Activated CD4-positive, alpha-beta T cell treated with anti-CD3 and anti-CD28 coated beads for 24 hours (primary cell): ENCODE measurements at regions not wholly inside any gene's neighbourhood (a gene's known extent, or its start where the extent isn't known, plus 50 kb on each side); places are given as distances from the start of the nearest gene placed in this dataset.
"Not testable (repeated sequence)": the region's sequence is repeated elsewhere in the genome, so short reads cannot be mapped to it uniquely, and the experiment has no call there.

Experiments
- DNase-seq, 2 donors: peaks; one replicate each; pipeline ENCODE4 v3.0.0-alpha.2; 2020; ENCODE audit warnings: low read depth in 2 of 2

DNA sequence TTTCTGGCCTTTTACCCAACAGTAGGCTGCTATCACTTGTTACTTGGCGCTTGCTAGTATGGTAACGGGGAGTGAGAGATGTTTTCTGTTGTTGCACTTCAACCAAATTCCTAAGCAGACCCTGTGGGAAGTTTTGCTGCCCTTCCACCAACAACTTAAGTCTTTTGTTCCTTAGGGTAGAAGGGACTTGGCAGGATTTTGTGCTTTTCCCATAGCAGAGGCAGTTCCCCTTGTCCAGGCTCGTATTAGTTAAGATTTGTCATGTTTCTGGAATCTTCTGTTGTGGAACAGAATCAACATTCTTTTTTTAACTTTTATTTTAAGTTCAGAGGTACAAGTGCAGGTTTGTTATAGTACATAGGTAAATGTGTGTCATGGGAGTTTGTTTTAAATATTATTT is 73.2 kb upstream of the SGIP1 start:
- DNase-seq = no peak

DNA sequence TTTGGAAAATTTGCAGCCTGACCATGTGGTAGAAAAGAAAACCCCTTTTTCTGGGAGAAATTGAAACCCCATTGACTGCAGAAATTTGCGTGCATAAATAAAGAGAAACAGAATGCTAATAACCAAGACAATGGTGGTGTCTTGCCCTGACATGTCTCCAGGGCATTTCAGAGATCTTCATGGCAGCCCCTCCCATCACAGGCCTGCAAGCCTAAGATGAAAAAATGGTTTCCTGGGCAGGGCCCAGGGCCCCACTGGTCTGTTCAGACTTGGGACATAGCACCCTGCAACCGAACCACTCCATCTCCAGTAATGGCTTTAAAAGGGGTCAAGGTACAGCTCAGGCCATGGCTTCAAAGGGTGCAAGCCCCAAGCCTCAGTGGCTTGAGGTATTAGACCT is 71.6 kb upstream of the SGIP1 start:
- no peak for DNase-seq

DNA sequence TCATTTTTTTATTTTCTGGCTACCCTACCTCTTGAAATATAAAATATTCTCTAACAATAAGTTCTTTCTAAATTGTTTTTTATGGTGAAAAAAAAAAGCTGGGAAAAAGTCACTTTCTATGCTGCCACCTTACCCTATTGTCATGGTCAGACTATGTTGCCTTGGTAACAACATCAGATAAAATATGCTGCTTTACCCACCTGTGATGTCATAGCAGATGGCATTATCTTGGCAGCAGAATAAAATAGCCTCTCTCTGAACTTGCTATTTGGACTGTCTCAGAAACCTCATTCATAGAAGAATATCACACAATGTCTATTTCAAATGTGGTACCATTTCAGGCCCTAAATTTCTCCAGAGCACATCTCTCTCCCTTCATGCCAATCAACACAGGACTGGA is 69.6 kb upstream of the SGIP1 start:
- DNase-seq = no peak

DNA sequence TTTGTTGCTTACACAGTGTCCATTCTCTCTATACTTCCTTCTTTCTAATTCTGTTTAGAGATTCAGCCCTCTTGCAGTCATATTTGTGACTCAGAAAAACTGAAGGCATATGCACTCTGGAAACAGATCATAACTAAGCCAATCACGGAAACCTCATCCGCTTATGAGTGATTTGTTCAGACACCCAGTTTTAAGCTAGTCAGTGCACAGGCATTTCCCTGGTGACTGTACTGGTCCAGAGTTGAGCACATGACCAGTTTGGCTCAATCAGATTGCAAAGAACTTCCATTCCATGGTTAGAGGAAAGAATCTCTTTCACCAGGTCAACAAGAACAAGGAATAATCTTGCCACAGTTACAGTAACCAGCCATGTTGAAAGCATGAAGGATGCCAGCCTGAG is 69.2 kb upstream of the SGIP1 start:
- no peak for DNase-seq

DNA sequence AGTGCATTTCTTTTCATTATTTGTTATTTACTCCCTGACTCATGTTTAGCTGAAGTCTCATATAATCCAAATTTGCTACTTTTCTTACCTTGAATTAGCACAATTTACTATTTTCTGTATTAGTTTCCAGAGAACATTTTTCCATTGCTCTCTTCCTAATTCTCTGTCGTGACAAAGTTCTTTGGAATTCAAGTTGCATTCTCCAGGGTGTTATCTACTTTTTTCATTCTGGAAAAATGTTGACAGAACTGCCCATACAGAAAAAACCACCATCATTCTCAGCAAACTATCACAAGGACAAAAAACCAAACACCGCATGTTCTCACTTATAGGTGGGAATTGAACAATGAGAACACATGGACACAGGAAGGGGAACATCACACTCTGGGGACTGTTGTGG is 67.3 kb upstream of the SGIP1 start:
- DNase-seq = not testable (repeated sequence)

DNA sequence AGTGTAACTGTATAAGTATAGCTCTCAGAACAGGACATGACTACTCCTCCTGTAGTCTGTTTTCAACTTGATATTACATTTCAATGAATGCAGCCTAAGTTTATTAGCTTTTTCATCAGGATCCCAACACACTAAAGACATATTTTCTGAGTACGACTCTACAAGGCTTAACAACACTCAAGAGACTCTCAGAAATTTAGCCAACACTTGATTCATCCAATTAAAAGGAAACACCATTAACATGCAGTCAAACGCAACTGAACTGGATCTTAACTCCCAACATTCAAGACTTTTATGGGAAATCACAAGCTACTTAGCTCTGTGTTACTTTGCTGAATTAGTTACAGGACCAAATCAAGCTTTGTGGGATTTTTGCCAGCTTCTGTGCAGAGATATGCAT is 65.2 kb upstream of the SGIP1 start:
- no peak for DNase-seq

DNA sequence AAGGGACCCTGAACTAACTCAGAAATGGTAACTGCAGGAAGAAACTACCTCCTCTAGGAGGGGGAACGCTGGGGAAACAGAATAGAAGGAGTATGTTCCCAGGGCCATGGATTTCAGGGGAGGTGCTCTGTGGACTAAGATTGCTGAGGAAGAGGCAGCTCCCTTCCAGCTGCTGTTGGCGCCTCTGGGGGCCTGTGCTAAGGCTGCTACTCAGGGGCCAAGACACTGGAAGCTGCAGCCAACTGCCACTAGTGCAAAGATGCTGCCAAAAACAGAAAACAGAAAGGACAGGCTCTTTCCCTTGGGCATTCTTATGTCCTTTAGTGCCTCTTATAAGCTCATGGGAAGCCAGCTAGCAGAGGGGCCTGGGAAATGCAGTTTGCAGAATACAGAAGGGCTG is 58.0 kb upstream of the SGIP1 start:
- no peak for DNase-seq

DNA sequence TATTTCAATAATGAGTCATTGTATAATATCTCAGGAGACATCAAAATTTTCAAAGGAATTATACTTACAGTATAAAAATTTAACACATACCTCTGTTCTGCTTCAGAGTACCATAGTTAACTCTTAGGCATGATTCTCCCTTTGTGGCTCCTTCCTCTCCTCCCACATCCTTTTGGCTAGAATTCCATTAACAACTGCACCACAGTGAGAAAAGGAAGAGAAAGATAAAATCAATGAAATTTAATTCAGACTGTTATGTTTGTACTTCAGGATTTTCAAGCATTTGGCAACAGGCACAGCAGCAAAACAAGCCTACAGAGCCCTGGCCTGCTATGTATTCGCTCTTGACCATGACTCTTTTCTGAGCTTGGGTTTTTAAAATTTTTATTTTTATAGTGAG is 57.2 kb upstream of the SGIP1 start:
- no peak for DNase-seq

DNA sequence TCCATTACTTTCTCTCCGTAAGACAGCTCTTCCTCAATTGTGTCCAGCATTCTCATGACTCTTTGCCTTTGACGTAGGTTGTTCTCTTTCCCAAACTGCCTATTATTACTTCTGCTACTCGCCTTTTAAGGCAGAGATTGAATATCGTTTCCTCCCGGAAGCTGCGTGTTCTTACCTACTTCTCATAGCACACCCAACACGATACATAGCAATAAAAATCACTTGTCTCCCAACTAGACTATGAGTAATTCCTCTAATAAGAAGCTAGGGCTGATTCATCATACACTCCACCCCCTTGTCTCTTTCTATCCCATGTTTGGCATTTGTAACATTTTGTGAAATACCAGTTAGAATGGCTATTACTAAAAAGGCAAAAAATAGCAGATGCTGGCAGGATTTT is 55.8 kb upstream of the SGIP1 start:
- DNase-seq = no peak

DNA sequence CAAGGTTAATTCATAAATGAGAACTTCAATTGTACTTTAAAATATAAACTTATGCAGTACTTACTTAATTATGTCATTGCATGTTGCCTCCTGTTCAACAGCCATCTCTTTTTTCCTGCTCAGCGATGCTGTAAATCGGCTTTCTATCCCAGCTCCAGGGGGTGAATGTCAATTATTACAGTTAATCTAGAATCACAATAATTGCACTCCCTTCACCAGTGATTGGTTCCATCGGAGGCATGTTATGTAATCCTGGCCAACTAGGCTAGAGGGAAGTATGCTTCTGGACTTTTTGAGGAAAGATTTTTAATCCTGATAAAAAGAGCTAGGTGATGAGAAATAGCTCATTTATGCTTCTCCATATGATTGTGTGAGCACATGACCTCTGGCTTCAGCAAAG is 53.8 kb upstream of the SGIP1 start:
- no peak for DNase-seq

DNA sequence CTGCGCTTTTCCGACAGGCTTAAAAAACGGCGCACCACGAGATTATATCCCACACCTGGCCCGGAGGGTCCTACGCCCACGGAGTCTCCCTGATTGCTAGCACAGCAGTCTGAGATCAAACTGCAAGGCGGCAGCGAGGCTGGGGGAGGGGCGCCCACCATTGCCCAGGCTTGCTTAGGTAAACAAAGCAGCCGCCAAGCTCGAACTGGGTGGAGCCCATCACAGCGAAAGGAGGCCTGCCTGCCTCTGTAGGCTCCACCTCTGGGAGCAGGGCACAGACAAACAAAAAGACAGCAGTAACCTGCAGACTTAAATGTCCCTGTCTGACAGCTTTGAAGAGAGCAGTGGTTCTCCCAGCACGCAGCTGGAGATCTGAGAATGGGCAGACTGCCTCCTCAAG is 52.7 kb upstream of the SGIP1 start:
- not testable (repeated sequence) for DNase-seq
